Islet precursor cell (in vitro differentiated cells): ENCODE measurements at regions not wholly inside any gene's neighbourhood (a gene's known extent, or its start where the extent isn't known, plus 50 kb on each side); places are given as distances from the start of the nearest gene placed in this dataset.
"Not testable (repeated sequence)": the region's sequence is repeated elsewhere in the genome, so short reads cannot be mapped to it uniquely, and the experiment has no call there.

Experiments used
- DNase-seq: peaks from one replicate; pipeline ENCODE4 v3.0.0-alpha.2; 2018

- DNase-seq = no peak
These were observed 70.1 kb downstream of the ZNF330 start for GRCh38 chr4:141290771-141291170.

GRCh38 chr4:141294306-141294705, 73.6 kb downstream of the ZNF330 start:
- DNase-seq = no peak

GRCh38 chr4:141301216-141301615, 80.5 kb downstream of the ZNF330 start:
- DNase-seq = no peak

GRCh38 chr4:141302924-141303323, 82.2 kb downstream of the ZNF330 start:
- no peak for DNase-seq

GRCh38 chr4:141304346-141304745, 83.7 kb downstream of the ZNF330 start:
- DNase-seq = no peak

- no peak for DNase-seq
These were observed 85.6 kb downstream of the ZNF330 start for GRCh38 chr4:141306331-141306730.

- DNase-seq = peak; percentile 80
These were observed 86.6 kb downstream of the ZNF330 start for GRCh38 chr4:141307241-141307689.

GRCh38 chr4:141309874-141310273, 89.2 kb downstream of the ZNF330 start:
- DNase-seq = no peak

- DNase-seq = no peak
These were observed 90.8 kb downstream of the ZNF330 start for GRCh38 chr4:141311246-141312204.

GRCh38 chr4:141314627-141315026, 93.9 kb downstream of the ZNF330 start:
- DNase-seq = no peak

- DNase-seq = no peak
These were observed 108.0 kb downstream of the ZNF330 start for GRCh38 chr4:141328560-141329173.

- DNase-seq = no peak
These were observed 108.5 kb downstream of the ZNF330 start for GRCh38 chr4:141329174-141329569.

- DNase-seq = no peak
These were observed 109.9 kb downstream of the ZNF330 start for GRCh38 chr4:141330616-141331015.

GRCh38 chr4:141331534-141332358, 111.1 kb downstream of the ZNF330 start:
- DNase-seq = no peak

- DNase-seq = not testable (repeated sequence)
These were observed 111.9 kb downstream of the ZNF330 start for GRCh38 chr4:141332359-141333181.

- not testable (repeated sequence) for DNase-seq
These were observed 112.9 kb downstream of the ZNF330 start for GRCh38 chr4:141333456-141334230.

- no peak for DNase-seq
These were observed 114.5 kb downstream of the ZNF330 start for GRCh38 chr4:141335166-141335565.

- no peak for DNase-seq
These were observed 117.5 kb downstream of the ZNF330 start for GRCh38 chr4:141338238-141338637.

GRCh38 chr4:141339391-141339790, 118.7 kb downstream of the ZNF330 start:
- DNase-seq = no peak

GRCh38 chr4:141339966-141340365, 119.3 kb downstream of the ZNF330 start:
- no peak for DNase-seq

GRCh38 chr4:141340458-141340857, 119.8 kb downstream of the ZNF330 start:
- no peak for DNase-seq
